Left forelimb (tissue), 1 donor: ENCODE measurements at regions not wholly inside any gene's neighbourhood (a gene's known extent, or its start where the extent isn't known, plus 50 kb on each side); places are given as distances from the start of the nearest gene placed in this dataset.

ENCODE experiments used
- DNase-seq: peaks from one replicate; pipeline ENCODE4 v3.0.0-alpha.2; 2018; ENCODE audit warnings: low spot score

DNA sequence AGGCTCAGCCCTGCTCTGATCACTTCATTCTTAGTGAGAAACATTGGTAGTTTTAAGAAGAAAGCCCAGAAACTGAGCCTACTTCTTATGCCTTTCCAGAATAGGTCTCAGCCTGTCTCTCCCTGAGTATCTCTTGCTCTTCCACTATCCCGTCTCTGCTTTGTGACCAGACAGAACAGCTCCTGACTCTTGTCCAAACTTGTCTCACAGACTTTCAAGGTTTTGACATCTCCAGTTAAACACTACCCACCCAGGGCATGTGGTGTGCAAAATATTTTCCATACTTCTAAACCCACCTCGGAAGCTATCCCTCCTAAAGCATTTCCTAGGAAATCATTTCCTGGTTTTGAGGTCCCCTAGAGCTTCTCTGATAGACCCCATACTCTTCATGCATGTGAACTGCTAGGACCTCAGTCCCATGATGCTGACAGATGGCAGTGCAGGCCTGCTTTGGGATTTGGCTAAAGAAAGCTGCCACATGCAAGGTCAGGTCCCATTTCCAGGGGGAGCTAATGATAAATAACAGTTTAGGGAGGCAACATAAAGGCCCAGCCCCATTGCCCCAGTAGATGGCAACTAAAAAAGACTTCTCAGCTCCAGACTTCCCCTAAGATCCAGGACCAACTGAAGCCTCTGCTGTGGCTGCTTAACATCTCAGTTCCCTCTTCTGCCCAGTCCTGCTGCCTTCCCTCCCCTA is 211.5 kb downstream of the MED10 start:
- DNase-seq: no peak

DNA sequence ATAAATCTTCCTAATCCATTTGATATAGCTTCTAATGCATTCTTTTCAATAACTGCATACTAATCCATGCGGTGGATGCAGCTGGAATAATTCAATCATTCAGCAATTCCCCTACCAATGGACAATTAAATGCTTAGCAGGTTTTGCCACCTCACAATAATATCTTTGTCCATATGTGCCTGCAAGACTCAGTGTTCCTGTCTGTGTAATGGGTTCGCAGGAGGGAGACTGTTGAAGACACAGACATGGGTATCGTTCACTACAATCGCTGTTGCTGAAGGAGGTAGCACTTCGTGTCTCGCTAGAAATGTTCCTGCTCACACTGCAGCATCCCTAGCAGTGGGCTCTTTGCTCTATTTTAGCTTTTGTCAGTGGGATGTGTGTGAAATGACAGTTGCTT is 214.4 kb downstream of the MED10 start:
- DNase-seq: no peak

DNA sequence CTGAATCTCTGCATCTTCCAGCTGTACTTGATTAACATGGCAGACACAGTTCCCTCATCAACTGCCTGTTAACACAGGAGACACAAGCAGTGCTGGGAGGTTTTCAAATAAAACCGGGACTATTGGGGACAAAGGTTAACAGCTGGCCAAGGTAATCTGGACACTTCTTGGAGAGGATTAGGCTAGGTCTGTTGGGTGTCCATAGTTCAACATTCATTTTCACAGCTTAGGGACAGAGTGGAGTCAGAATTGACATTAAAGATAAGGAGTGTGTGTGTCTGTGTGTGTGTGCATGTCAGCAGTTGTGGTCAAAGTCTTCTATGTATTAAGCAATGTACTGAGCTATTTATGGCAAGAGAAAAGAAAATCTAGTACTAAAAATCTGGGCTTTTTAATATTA is 216.2 kb downstream of the MED10 start:
- DNase-seq: no peak

DNA sequence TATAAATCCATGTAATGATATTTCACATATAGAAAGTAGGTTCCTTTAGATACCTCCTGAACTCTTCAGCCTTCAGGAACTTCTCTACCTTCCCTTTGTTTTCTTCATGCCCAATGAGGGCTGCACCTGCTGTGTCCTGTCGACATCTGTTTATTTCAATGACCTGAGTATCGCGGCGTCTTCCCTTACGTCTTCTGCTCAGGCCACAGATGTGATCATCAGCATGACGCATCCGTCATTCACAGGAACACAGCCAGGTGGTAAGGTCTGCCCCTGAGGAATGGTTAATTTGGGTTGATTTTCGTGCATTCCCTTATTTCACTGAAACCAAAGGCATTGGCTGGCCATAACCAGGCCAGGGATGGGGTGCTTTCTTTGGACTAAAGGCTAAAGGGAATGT is 217.1 kb downstream of the MED10 start:
- DNase-seq: no peak

DNA sequence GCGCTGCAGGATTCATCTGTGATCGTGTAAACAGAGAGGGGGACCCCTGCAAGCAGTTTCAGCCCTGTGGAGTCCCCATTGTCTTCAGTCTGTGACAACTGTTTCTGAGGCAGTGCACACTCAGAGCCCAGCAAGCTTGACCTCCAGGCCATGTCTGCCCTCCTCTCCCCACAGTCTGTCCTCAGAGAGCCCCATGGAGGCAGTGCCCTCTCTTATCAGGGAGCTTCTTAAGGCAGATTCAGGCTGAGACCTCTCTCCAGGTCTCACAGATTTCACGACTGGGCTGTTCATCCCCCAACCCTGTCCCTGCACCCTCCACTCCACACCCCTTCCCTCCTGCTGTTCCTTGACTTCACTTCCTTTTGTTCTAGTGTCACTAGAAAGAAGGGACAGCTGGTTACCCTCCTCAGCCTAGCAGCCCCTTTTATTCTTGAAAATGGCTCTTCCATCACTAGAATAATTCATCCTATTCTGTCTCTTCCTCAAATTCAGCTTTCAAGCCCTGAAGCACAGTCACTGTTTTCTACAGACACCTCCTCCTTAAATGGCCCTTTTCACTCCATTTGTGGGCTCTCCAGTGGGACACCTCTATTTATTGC is 218.4 kb downstream of the MED10 start:
- no peak for DNase-seq

DNA sequence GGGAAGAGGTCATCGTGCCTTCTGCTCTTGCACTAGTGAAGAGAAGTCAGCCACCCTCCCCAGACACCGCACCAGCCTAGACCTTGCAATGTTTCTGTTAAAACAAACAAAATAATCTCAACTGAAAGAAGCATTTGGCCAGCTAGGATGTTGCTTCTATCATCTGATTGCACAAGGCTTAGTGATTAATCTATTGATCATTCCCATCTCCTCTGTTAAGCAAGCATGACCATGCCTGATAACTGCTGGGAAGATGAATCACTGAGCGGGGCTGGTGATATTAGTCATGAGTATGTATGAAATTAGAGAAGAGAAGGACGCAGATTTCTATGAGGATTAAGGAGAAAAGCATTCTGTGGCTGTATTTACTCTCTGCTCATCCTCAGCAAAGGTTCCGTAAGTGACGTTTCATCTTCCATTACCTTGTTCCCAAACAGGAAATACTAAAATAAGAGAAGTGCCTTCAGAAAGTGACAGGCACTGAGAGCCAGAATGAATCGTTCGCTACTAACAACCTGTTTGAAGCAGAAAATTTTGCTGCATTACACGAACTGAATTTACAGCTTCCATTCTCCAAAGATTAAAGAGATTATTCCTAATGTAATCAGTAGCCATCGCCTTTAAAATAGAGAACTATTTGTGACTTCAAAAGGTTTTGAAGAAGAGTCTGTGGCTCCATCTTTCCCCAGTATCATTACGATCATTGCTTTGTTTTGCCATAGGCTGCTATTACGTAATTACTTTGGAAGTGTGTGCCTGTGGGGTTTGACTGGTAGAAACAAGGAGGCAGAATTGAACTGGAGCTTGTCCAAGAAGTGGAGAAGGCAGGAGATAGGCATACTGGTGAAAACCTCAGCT is 219.1 kb downstream of the MED10 start:
- DNase-seq: no peak

DNA sequence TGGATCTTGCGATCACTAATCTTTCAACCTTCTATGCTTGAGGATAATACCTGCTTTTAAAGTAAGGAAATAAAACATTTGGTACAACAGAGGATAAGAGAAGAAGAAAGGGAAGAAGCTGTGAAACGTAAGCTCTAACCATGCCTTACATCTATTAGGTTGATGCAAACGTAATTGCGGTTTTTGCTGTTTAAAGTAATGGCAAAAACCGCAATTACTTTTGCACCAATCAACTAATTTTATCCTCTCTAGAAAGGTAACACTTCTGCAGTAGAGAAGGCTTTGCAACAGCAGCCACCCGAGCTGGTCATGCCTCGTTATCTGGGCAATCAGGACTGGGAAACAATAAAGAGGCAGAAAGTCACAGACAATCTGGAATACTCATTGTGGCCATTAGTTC is 224.1 kb downstream of the MED10 start:
- DNase-seq: no peak

DNA sequence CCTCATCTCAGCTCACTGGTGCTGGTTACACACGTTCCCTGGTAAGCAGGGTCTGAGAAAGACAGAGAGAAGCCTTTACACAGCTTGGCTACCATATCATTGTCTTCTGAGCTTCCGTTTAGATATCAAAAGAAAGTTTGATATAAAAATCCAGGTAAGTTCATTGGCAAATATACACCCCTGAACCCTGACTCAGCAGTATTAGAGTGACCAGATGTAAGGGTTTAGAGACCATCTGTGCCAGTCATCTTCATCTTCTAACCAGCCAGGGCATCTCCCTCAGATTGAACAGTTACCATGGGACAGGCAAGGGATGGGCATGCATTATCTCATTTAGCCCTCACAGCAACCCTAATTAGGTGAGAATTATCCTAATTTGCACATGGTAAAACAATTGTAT is 232.1 kb downstream of the MED10 start:
- no peak for DNase-seq

DNA sequence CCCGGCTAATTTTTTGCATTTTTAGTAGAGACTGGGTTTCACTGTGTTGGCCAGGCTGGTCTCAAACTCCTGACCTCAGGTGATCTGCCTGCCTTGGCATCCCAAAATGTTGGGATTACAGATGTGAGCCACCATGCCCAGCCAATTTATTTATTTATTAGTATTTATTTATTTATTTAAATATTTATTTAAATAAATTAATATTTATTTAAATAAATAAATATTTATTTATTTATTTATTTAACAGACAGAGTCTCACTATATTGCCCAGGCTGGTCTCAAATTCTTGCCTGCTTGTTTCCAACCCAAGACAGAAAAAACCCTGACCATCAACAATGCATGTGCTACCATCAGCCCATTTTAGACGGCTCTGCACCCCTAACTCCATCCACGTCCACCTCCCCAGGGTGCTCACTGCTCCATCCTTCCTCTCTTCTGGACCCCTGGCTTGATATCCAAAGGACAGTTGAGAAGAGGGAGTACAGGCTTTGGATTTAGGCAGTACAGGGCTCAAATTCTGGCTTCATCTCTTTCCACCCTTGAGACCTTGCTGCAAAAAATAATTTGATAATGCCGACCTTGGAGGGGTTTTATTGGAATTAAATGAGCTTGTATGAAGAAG is 232.6 kb downstream of the MED10 start:
- DNase-seq: no peak

DNA sequence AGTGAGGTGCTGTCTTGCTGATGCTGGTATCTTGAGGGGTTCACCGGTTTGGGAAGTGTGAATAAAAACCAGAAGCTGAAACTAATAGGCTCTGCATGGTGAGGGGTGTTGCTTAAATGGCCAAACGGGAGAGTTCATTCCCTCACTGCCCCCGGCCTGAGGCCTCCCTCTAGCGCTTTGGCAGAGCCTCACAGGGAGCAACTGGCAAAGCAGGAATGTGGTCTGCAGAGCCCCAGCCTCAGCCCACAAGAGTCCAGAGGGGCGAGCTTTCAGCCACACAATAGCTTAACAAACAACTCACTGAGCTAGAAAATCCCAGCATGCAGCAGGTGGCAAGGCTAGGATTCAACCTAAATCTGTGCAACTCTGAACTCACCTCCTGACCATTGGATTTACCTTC is 234.8 kb downstream of the MED10 start:
- no peak for DNase-seq

DNA sequence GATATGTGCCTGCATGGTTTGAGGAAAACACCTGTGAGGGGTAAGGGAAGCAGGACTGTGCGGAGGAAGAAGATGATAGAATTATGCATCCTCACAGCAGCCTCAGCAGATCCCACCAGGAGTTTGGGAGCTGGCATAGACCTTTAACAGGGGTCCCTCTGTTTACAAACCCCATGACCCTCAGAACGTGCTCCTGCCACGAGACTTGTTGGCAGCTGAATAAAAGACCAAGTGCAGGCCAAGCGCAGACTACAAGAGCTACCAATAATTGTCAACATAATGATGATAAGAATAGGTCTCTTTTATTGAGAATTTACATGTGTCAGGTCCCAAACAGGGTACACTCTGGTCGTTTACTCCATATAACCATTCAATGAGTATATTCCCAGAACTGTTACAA is 236.0 kb downstream of the MED10 start:
- DNase-seq: no peak

DNA sequence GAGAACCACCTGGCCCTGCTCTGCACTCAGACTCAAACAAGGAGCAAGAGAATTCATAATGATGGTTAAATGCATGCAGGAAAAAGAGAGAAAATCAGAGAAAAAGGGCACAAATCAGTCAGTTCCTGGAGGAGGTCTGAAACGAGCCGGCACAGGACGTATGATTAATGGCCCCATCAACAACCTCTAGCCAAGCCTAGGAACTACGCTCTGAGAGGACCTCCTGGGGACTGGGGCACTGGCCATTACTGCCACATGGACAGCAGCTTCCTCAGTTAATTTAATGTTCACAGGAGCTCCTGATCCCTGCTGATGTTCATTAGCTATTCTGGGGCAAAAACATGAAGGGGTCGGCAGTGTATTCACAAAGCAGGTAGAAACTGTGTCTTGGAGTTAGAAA is 238.1 kb downstream of the MED10 start:
- DNase-seq: no peak

DNA sequence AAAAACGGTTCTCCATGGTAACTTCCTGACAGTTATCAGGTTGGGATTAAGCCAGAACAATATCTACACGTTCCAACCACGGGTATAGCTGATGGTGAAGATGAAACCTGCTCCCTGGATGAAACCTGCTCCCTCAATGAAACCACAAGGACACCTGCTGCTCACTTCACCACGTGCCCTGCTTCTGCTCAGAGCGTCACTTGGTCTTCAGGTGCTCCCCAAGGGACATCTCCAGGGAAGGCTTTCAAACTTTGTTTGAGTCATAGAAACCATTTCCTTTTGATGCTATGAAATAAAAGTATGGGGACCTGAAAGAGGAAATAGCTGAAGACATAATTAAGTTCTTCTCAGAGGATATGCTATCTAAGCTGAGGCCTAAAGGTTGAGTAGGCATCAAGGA is 242.4 kb downstream of the MED10 start:
- no peak for DNase-seq

DNA sequence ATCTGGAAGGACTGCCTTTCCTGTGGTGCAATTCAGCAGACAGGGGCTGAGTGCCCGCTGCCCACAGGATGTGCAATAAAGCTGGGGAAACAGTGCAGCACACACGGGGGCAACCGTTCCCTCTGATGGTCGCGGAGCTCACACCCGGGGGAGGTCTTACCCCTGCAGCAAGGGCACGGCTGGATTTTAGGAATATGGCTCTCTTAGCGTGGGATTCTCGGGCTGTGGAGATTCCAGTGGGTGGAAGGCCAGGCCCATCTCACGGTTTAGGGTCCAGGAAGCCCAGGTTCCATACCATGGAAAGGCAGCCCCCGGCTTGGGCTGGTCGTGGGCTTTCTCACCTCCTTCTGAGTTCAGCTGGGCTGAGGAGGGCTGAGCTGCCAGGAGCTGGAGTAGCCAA is 244.1 kb downstream of the MED10 start:
- no peak for DNase-seq

DNA sequence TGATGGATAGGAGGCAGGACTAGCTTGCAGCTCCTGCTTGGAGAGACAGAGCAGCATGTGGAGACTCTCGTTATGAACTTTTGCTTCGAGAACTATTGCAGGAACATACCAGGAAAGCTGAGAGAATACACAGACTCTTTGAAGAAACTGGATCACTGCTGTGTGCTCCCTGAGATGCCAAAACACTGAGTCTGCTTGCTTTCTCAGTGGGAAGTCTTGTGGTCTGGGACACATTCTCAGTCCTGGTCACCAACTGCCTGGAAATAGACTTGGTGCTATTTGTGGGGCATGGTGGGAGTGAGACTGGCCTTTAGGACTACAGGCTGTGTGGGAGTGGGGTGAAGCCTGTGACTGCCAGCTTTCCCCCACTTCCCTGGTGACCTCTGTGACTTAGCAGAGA is 252.6 kb downstream of the MED10 start:
- no peak for DNase-seq

DNA sequence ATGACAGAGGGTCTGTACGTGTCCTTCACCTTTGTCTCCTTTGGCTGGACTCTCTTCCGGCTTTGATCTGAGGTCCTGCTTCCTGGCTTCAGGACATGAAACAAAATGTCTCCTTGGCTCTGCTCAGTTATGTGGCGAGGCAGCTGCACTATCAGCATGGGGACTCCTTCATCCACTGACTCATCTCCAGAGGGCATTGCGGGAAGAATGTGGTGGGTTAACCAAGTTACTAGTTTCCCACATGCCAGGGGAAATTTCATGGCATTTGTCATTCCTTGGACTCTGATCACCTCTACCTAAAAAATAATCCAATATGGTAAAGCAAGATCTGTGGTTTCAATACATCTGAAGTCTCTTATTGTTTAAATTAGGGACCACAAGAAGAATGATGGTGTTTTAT is 259.7 kb downstream of the MED10 start:
- no peak for DNase-seq

DNA sequence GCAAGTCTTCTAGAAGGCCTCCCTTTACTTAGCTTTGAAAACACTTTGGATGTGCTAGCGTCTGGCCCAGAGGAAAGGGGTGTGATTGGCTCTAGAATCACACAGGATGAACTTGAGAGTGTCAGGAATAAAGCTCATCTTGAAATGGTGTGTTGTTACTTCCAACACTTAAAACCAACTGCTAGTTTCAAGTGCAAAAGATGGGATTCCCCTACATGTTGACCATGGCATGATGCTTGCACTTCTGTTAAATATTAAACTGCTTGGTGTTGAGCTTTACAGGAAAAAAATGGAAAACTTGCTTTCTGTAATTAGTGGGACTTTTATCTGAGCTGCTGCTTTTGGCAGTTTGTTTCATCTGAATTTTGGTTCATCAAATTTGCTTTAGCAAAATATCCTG is 261.1 kb downstream of the MED10 start:
- DNase-seq: no peak

DNA sequence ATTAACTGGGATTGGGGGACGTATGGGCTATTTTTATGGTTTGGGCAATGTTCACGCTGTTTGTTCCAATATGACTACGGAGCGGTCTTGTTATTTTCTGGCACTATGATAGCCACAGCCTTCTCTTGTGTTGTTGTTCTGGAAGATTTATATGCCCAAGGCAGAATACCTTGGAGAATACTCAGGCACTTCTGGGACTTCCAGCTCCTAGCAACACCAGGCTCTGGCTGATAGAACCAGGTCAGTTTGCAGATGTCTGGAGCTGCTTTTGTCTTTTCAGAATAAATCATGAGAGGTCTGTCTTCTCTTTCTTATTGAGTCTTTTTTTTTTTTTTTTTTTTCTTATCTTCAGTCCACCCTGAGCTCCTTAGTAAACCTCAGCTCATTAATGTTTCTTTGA is 262.5 kb downstream of the MED10 start:
- DNase-seq: no peak

DNA sequence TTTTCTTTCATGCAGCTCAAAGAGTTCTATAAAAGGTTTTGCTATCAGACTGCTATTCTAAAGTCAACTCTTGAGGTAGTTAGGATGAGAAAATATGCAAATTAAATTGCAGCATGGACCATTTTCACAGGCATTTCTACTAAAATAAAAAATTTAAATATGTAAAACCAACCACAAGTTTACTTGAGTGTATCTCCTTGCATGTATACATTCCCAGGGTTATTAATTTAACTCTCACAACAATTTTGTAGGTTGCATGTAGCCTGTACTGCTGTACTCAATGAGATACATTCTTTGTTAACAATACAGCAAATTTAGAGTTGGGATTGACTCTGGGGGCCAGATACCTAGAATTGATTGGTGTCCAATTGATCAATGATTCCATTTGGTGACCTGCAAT is 265.8 kb downstream of the MED10 start:
- no peak for DNase-seq

DNA sequence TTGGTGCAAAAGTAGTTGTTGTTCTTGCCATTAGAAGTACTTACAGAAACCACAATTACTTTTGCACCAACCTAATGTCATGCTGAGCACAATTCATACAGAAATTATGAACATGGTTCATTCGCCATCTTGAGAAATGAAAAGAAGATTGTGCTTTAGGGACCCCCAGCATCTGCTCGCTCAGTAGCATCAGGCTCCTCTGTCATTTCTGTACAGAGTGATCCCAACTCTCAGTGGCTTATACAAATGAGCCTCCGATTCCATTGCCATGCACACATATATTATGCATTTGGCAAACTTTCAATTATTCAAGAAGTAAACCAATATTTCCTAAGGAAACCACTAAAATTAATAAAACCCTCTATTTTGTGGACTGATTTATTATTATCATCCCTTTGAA is 266.2 kb downstream of the MED10 start:
- no peak for DNase-seq

DNA sequence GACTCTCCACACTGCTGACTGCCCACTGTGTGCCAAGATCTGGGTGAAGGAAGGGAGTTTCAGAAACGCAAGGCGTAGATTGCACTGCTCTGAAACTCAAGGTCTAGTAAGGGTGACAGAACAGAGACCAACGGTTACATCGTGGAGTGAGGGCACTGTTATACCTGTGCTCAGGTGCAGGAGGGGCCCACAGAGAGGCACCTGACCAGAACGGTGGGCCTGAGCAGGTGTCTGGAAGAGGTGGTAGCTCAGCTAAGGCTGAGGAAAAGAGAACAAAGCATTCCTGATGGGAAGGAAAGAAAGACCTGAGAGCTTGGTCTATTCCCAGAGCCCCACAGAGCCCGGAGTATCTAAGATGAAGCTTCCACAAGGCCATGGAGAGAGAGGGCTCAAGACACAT is 267.2 kb downstream of the MED10 start:
- DNase-seq: no peak

DNA sequence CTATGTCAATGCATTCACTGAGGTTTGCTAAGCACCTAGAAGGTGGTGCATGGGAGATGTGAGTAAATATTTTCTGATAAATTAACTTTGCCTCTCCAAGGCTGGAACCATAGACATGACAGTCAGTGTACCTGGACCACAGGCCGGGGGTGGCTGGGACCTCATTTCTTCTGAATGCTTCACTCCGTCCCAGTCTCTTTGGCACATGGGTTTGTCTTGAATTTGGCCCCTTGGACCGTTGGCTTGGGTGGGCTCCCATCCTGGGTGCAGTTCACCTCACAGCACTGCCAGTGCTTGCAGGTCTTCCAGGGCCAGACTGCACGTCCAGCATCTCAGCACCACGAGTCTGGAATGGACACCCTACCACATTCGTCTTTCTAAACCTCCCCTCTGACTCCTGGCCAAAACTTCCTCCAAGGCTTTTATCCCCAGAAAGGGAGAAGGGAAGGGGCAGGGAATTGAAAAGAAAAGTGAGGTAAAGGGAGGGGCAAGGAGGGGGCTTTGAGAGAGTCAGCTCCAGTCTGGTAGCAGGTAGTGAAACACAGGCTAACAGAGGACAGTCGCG is 267.8 kb downstream of the MED10 start:
- DNase-seq: no peak
